ENCODE measurements at regions not wholly inside any gene's neighbourhood (a gene's known extent, or its start where the extent isn't known, plus 50 kb on each side); places are given as distances from the start of the nearest gene placed in this dataset.

- no peak overlapping the region for H3K4me3 ChIP-seq (ENCODE audit: low read depth, low read length)
- DNase-seq (ENCODE audit: low read depth) = no peak
- in situ Hi-C loops (cut with HindIII; ENCODE audit: low sequenced_read_pairs) = no loop called here
- TF ChIP-seq, protein P1, sequence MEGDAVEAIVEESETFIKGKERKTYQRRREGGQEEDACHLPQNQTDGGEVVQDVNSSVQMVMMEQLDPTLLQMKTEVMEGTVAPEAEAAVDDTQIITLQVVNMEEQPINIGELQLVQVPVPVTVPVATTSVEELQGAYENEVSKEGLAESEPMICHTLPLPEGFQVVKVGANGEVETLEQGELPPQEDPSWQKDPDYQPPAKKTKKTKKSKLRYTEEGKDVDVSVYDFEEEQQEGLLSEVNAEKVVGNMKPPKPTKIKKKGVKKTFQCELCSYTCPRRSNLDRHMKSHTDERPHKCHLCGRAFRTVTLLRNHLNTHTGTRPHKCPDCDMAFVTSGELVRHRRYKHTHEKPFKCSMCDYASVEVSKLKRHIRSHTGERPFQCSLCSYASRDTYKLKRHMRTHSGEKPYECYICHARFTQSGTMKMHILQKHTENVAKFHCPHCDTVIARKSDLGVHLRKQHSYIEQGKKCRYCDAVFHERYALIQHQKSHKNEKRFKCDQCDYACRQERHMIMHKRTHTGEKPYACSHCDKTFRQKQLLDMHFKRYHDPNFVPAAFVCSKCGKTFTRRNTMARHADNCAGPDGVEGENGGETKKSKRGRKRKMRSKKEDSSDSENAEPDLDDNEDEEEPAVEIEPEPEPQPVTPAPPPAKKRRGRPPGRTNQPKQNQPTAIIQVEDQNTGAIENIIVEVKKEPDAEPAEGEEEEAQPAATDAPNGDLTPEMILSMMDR (IDR thresholded peaks at IDR 0.05; ENCODE audit: low read depth, low read length, missing control alignments) = no peak
Measured at GRCh38 chr5:61734966-61735365, 402.9 kb downstream of the ZSWIM6 start.

DNA sequence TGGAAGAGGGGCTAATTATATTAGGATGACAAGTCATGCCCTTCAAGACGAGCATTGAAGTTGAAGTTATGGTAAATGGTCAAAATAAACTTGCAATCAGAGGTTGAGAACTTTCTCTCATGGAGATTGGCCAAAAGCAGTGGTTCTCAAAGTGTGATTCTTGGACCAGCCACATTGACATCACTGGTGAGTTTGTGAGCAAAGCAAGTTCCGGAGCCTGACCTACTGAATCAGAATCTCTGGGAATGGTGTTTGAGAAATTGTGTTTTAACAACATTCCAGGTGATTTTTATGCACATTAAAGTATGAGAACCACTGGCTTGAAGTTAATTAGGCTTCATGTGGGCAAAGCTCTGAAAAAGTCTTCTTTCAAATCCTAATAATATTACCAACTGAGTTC is 403.5 kb downstream of the ZSWIM6 start:
- no peak overlapping the region for H3K4me3 ChIP-seq (ENCODE audit: low read depth, low read length)
- TF ChIP-seq, protein P1 (IDR thresholded peaks at IDR 0.05; ENCODE audit: low read depth, low read length, missing control alignments) = no peak
- in situ Hi-C loops (cut with HindIII; ENCODE audit: low sequenced_read_pairs) = no loop called here
- DNase-seq (ENCODE audit: low read depth) = no peak

DNA sequence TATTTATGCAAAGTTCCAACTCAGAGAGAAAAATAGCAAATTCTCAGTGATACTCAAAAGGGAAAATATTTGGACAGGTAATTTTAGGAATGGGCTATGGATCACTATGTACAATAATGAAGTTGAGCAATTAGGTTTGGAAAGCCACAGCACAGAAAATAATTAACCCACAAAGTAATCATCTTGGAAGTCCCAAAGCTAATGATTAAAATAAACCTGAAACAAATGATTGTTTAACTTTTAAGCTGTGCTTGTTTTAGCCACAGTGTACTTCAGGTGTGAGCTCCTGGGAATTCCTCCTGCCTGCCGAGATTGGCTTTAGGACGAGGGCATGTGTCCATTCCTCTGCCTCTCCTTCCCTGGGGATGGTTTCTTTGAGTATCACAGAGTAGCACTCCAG is 403.9 kb downstream of the ZSWIM6 start:
- in situ Hi-C loops (cut with HindIII; ENCODE audit: low sequenced_read_pairs) = no loop called here
- no peak overlapping the region for H3K4me3 ChIP-seq (ENCODE audit: low read depth, low read length)
- TF ChIP-seq, protein P1 (IDR thresholded peaks at IDR 0.05; ENCODE audit: low read depth, low read length, missing control alignments) = no peak
- no peak for DNase-seq (ENCODE audit: low read depth)

- DNase-seq (ENCODE audit: low read depth) = no peak
- TF ChIP-seq, protein P1 (IDR thresholded peaks at IDR 0.05; ENCODE audit: low read depth, low read length, missing control alignments) = no peak
Measured at GRCh38 chr5:61737301-61737963, 405.4 kb downstream of the ZSWIM6 start.

DNA sequence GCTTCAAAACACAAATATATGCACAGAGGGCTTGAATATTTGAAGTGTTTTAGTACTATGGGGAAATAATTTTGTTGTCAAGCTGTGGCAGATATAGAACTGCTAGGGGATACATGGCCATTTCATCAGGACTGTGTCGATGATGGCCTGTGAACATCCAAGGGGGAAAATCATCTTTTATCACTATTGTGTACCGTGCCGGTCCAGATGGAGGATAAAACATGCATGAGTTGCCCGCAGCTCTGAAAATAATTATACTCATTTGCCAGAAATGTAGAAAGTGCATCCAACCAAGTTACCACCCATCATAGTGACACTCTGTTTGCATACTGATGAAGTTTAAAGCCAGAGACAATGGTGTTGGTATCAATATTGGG is 405.9 kb downstream of the ZSWIM6 start:
- in situ Hi-C loops (cut with HindIII; ENCODE audit: low sequenced_read_pairs) = no loop called here
- DNase-seq (ENCODE audit: low read depth) = no peak
- TF ChIP-seq, protein P1 (IDR thresholded peaks at IDR 0.05; ENCODE audit: low read depth, low read length, missing control alignments) = no peak
- H3K4me3 ChIP-seq (ENCODE audit: low read depth, low read length) = no peak overlapping the region

More at GRCh38 chr5:61737301-61737963, 405.4 kb downstream of the ZSWIM6 start:
- in situ Hi-C loops (cut with HindIII; ENCODE audit: low sequenced_read_pairs) = no loop called here
- no peak overlapping the region for H3K4me3 ChIP-seq (ENCODE audit: low read depth, low read length)

DNA sequence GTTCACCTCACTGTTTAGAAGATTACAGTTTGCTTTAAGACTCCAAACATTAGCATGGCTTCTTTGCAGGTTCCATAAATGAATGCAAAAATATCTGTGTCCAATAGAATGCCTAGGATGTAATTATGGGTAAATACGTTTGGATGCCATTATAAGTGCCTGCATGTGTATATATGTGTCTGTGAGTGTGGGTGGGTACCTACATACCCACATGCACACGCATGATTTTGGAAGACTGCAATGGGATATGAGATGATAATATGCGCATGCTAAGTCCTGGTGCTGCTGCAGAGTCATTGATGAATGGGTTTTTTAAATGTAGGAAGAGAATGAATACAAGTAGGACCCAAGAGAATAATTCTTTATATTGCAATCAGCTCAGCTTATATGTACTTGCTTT is 406.4 kb downstream of the ZSWIM6 start:
- in situ Hi-C loops (cut with HindIII; ENCODE audit: low sequenced_read_pairs) = no loop called here
- TF ChIP-seq, protein P1 (IDR thresholded peaks at IDR 0.05; ENCODE audit: low read depth, low read length, missing control alignments) = no peak
- no peak for DNase-seq (ENCODE audit: low read depth)
- no peak overlapping the region for H3K4me3 ChIP-seq (ENCODE audit: low read depth, low read length)
